ENCODE measurements at regions not wholly inside any gene's neighbourhood (a gene's known extent, or its start where the extent isn't known, plus 50 kb on each side); places are given as distances from the start of the nearest gene placed in this dataset.

DNA sequence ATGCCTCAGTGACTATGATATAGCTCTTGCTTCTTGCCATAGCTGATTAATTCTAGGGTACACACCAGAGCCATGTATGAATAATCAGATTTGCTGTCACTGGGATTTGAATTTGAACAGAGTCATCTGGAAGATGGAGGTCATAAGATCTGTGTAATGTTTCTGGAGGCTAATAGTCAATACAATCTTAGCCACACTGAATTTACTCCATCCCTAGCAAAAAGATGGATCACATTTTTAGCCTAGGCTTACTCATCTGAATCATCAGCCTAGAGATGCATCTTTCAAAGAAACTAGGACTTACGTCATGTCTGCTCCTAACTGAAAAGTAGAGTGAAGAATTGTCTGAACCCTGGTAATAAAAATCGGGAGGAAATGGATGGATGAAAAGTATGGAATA, 142.3 kb upstream of the ZNF804B start:
- TF ChIP-seq, protein P1, sequence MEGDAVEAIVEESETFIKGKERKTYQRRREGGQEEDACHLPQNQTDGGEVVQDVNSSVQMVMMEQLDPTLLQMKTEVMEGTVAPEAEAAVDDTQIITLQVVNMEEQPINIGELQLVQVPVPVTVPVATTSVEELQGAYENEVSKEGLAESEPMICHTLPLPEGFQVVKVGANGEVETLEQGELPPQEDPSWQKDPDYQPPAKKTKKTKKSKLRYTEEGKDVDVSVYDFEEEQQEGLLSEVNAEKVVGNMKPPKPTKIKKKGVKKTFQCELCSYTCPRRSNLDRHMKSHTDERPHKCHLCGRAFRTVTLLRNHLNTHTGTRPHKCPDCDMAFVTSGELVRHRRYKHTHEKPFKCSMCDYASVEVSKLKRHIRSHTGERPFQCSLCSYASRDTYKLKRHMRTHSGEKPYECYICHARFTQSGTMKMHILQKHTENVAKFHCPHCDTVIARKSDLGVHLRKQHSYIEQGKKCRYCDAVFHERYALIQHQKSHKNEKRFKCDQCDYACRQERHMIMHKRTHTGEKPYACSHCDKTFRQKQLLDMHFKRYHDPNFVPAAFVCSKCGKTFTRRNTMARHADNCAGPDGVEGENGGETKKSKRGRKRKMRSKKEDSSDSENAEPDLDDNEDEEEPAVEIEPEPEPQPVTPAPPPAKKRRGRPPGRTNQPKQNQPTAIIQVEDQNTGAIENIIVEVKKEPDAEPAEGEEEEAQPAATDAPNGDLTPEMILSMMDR (IDR thresholded peaks at IDR 0.05): no peak
- no peak for TF ChIP-seq POLR2A (IDR thresholded peaks at IDR 0.05)
- TF ChIP-seq EP300 (IDR thresholded peaks at IDR 0.05): no peak

All from ovary (tissue), 3 donors.